ENCODE measurements at regions not wholly inside any gene's neighbourhood (a gene's known extent, or its start where the extent isn't known, plus 50 kb on each side); places are given as distances from the start of the nearest gene placed in this dataset.

DNA sequence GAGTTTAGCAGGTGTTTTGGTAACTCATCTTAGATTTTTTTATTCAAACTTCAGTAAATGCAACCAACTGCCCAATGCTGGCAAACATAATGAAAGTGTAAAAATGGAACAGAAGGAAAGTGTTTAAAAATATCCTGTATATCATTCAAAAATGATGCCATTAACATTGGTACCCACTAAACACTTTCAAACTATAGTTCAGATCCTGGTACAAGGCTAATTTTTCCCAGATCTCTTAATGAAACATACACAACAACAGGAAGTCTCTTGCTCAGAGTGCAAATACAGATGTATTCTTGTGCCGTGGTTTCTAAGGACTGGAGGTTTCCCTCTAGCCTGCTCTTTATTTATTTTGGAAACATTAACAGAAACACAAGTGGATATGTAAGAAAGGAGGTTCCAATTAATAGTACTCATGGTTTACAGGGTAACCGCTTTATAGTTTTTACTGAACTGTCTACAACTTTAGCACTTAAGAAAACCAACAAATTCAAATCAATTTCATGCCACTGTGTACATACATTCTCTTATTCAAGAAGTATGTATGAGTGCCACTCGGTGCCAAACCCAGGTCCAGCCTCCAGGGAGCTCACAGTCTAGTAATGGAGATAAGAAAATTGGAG is 176.0 kb upstream of the AKR1E2 start:
- Mint-ChIP-seq H3K27me3 (no peaks in the 10 kb centered on the region), H3K9me3 (no peaks in the 10 kb centered on the region), H3K27ac (peak overlapping the region in 1 of 3 donors; percentile 15), H3K4me3 (no peak overlapping the region), H3K36me3 (no peaks in the 10 kb centered on the region), H3K4me1 (peaks cover 16 to 25% (median 21%) of the 10 kb centered on the region in 4 donors)
- no peak overlapping the region for H3K4me3 ChIP-seq (ENCODE audit: low read depth, low read length)
- no peaks in the 10 kb centered on the region for H3K9me3 ChIP-seq (ENCODE audit: control insufficient read depth in 2 of 2, low read length in 2 of 2)
- no peaks in the 10 kb centered on the region for H3K36me3 ChIP-seq (ENCODE audit: control insufficient read depth, insufficient read depth, low read length)
- ATAC-seq (ENCODE audit: low read depth in 2 of 2) (no peak), DNase-seq (no peak)
- no peak overlapping the region for H3K27ac ChIP-seq (ENCODE audit: insufficient read depth, low read length, poor library complexity, severe bottlenecking)
- no peaks in the 10 kb centered on the region for H3K4me1 ChIP-seq (ENCODE audit: control insufficient read depth, insufficient read depth, low read length, poor library complexity, severe bottlenecking)
- H3K27me3 ChIP-seq (ENCODE audit: control insufficient read depth, insufficient read depth, low read length), result no peaks in the 10 kb centered on the region

DNA sequence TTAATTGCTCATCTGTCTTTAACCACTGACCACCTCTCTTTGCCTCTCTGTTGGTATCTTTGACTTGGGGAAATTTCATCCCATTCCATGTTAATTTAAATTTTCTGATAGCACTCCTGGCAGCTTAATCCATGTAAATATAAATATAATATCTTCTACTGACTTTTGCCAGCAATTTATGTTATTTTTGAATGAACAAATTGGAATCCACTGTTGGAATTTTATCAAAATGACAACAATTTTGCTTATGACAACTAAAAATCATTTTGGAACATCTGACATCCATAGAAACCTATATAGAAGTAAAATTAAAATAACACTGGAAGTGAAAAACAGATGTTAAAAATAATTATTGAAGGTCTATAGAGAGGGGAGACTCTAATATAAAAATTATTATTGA is 176.5 kb upstream of the AKR1E2 start:
- H3K9me3 ChIP-seq (ENCODE audit: control insufficient read depth in 2 of 2, low read length in 2 of 2), result no peaks in the 10 kb centered on the region
- ATAC-seq (ENCODE audit: low read depth in 2 of 2), result no peak
- H3K4me3 ChIP-seq (ENCODE audit: low read depth, low read length), result no peak overlapping the region
- H3K36me3 ChIP-seq (ENCODE audit: control insufficient read depth, insufficient read depth, low read length), result no peaks in the 10 kb centered on the region
- no peak overlapping the region for H3K27ac ChIP-seq (ENCODE audit: insufficient read depth, low read length, poor library complexity, severe bottlenecking)
- no peaks in the 10 kb centered on the region for H3K27me3 Mint-ChIP-seq
- H3K4me3 Mint-ChIP-seq, result no peak overlapping the region
- H3K9me3 Mint-ChIP-seq, result no peaks in the 10 kb centered on the region
- no peak for DNase-seq
- H3K36me3 Mint-ChIP-seq, result no peaks in the 10 kb centered on the region
- peaks cover 16 to 25% (median 21%) of the 10 kb centered on the region in 4 donors for H3K4me1 Mint-ChIP-seq
- H3K4me1 ChIP-seq (ENCODE audit: control insufficient read depth, insufficient read depth, low read length, poor library complexity, severe bottlenecking), result no peaks in the 10 kb centered on the region
- no peaks in the 10 kb centered on the region for H3K27me3 ChIP-seq (ENCODE audit: control insufficient read depth, insufficient read depth, low read length)
- H3K27ac Mint-ChIP-seq, result no peak overlapping the region

DNA sequence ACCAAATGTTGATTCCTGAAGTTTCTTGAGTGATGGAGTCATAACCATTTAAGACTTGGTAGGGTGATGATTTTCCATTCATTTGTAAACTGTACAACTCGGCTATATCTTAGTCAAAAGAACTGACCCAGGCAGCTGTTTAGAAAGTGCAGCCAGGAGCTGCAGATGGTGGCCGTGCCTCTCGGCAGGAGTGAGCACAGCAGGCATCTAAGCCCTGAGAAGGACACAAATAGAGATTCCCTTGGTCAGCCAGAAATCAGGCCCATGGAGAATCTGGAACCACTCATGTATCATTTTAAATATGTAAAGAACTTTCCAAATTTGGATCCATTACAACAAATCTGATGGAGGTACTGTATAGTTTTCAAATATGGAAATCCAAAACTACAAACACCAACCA is 177.0 kb upstream of the AKR1E2 start:
- DNase-seq (no peak), ATAC-seq (ENCODE audit: low read depth in 2 of 2) (no peak)
- Mint-ChIP-seq H3K4me3 (no peak overlapping the region), H3K36me3 (no peaks in the 10 kb centered on the region), H3K27me3 (no peaks in the 10 kb centered on the region), H3K4me1 (peaks cover 16 to 25% (median 21%) of the 10 kb centered on the region in 4 donors), H3K27ac (no peak overlapping the region), H3K9me3 (no peaks in the 10 kb centered on the region)
- Histone ChIP-seq H3K36me3 (ENCODE audit: control insufficient read depth, insufficient read depth, low read length) (no peaks in the 10 kb centered on the region), H3K4me1 (ENCODE audit: control insufficient read depth, insufficient read depth, low read length, poor library complexity, severe bottlenecking) (no peaks in the 10 kb centered on the region), H3K27ac (ENCODE audit: insufficient read depth, low read length, poor library complexity, severe bottlenecking) (no peak overlapping the region), H3K27me3 (ENCODE audit: control insufficient read depth, insufficient read depth, low read length) (no peaks in the 10 kb centered on the region), H3K9me3 (ENCODE audit: control insufficient read depth in 2 of 2, low read length in 2 of 2) (no peaks in the 10 kb centered on the region), H3K4me3 (ENCODE audit: low read depth, low read length) (no peak overlapping the region)

DNA sequence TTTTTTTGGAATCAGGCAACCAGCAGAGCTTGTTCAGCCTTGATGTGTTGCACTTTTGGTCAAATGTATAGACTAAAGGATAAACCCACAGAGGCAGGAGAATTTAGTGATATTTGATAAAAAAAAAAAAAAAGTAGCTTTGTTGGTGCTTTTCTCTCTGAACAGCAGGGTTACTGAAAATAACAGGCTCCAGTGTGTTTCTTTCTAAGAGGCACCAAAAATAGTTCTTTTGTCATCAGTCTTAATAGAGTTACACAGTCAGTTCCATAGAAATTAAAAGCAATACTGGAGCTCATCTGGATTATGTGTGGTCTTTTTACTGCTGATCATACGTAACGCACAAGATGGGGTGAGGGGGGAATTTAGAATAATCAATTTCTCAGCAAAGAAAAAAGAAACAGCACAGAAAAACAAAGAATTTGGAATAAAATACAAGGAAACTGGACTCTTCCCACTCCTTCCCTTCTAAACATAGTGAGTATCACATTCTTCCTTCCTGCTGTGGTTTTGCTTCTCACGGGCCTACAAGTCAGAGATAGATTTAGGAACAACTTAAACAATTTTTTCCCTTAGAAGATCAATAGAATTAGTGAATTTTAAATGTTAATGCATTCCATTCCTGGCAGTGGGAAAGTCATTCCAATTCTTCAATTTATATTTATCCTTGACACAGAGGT is 178.8 kb upstream of the AKR1E2 start:
- DNase-seq, result no peak
- H3K36me3 Mint-ChIP-seq, result no peaks in the 10 kb centered on the region
- Histone ChIP-seq H3K9me3 (ENCODE audit: control insufficient read depth in 2 of 2, low read length in 2 of 2) (no peaks in the 10 kb centered on the region), H3K36me3 (ENCODE audit: control insufficient read depth, insufficient read depth, low read length) (no peaks in the 10 kb centered on the region), H3K4me3 (ENCODE audit: low read depth, low read length) (no peak overlapping the region), H3K27ac (ENCODE audit: insufficient read depth, low read length, poor library complexity, severe bottlenecking) (no peak overlapping the region), H3K27me3 (ENCODE audit: control insufficient read depth, insufficient read depth, low read length) (no peaks in the 10 kb centered on the region), H3K4me1 (ENCODE audit: control insufficient read depth, insufficient read depth, low read length, poor library complexity, severe bottlenecking) (no peaks in the 10 kb centered on the region)
- no peaks in the 10 kb centered on the region for H3K9me3 Mint-ChIP-seq
- H3K4me1 Mint-ChIP-seq, result peaks cover 12 to 21% (median 17%) of the 10 kb centered on the region in 4 donors
- no peak overlapping the region for H3K4me3 Mint-ChIP-seq
- H3K27me3 Mint-ChIP-seq, result no peaks in the 10 kb centered on the region
- H3K27ac Mint-ChIP-seq, result no peak overlapping the region
- no peak for ATAC-seq (ENCODE audit: low read depth in 2 of 2)

DNA sequence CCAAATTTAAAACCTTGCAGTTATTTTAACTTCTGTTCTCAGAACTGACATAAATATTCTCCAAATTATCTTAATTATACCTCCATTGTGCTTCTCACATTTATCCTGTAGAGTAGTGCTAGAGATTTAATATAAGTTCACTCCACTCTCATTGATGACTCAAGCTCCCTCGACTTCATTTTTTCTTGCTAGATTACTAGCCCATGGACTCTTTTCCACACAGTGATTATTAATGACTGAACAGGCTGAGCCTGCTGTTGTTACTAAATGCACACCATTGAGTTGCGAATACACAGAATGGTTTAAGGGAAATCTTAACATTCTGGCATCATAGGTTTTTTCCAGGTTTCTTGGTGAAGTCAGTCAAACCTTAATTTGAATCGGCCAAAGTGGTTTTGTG is 179.5 kb upstream of the AKR1E2 start:
- Mint-ChIP-seq H3K27me3 (no peaks in the 10 kb centered on the region), H3K9me3 (no peaks in the 10 kb centered on the region), H3K4me1 (peaks cover 6 to 14% (median 12%) of the 10 kb centered on the region in 4 donors), H3K27ac (no peak overlapping the region), H3K36me3 (no peaks in the 10 kb centered on the region), H3K4me3 (no peak overlapping the region)
- Histone ChIP-seq H3K4me3 (ENCODE audit: low read depth, low read length) (no peak overlapping the region), H3K27me3 (ENCODE audit: control insufficient read depth, insufficient read depth, low read length) (no peaks in the 10 kb centered on the region), H3K27ac (ENCODE audit: insufficient read depth, low read length, poor library complexity, severe bottlenecking) (no peak overlapping the region), H3K36me3 (ENCODE audit: control insufficient read depth, insufficient read depth, low read length) (no peaks in the 10 kb centered on the region), H3K4me1 (ENCODE audit: control insufficient read depth, insufficient read depth, low read length, poor library complexity, severe bottlenecking) (no peaks in the 10 kb centered on the region), H3K9me3 (ENCODE audit: control insufficient read depth in 2 of 2, low read length in 2 of 2) (no peaks in the 10 kb centered on the region)
- ATAC-seq (ENCODE audit: low read depth in 2 of 2), result no peak
- no peak for DNase-seq

DNA sequence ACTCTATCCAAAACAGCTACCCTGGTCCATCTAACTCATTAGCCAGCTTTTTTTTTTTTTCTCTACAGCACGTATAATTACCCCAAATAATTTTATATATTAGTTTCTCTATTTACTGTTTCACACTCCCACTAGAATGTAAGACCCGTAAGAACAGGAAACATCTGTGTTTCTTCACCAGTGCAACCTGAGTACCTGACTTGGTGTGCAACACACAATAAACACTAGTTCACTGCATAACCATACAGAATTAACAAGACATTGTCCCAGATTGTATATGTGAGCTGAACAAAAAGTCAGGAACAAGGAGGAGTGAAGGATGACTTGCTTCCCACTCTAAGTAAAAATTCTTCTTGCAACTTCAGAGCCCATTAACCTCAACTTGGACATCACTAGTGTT is 180.2 kb upstream of the AKR1E2 start:
- no peak overlapping the region for H3K27ac ChIP-seq (ENCODE audit: insufficient read depth, low read length, poor library complexity, severe bottlenecking)
- Mint-ChIP-seq H3K9me3 (no peaks in the 10 kb centered on the region), H3K27ac (no peak overlapping the region), H3K27me3 (no peaks in the 10 kb centered on the region), H3K4me1 (peaks cover 3 to 8% (median 7%) of the 10 kb centered on the region in 4 donors), H3K4me3 (no peak overlapping the region), H3K36me3 (no peaks in the 10 kb centered on the region)
- no peak overlapping the region for H3K4me3 ChIP-seq (ENCODE audit: low read depth, low read length)
- no peak for DNase-seq
- H3K9me3 ChIP-seq (ENCODE audit: control insufficient read depth in 2 of 2, low read length in 2 of 2), result no peaks in the 10 kb centered on the region
- H3K36me3 ChIP-seq (ENCODE audit: control insufficient read depth, insufficient read depth, low read length), result no peaks in the 10 kb centered on the region
- H3K27me3 ChIP-seq (ENCODE audit: control insufficient read depth, insufficient read depth, low read length), result no peaks in the 10 kb centered on the region
- no peaks in the 10 kb centered on the region for H3K4me1 ChIP-seq (ENCODE audit: control insufficient read depth, insufficient read depth, low read length, poor library complexity, severe bottlenecking)
- no peak for ATAC-seq (ENCODE audit: low read depth in 2 of 2)

DNA sequence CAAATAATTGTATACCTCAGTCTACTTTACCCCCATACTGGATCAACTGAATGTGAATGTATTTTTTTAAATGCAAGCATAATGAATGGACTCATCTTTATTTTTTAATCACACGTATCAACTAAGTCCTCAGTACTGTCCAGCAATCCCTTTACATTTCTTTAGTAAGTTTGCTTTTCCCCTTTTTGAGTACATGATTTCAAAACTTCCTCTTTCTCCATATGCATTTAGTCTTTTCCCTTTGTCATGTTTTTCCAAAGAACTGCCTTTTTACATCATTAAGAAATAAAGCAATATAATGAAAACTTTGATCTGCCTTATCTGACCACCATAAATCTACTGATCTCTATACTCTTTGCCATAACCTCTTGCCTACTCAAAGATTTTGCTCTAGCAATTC is 182.5 kb upstream of the AKR1E2 start:
- Mint-ChIP-seq H3K27ac (no peak overlapping the region), H3K9me3 (no peaks in the 10 kb centered on the region), H3K27me3 (no peaks in the 10 kb centered on the region), H3K4me1 (no peaks in the 10 kb centered on the region), H3K36me3 (no peaks in the 10 kb centered on the region), H3K4me3 (no peak overlapping the region)
- no peak for DNase-seq
- Histone ChIP-seq H3K4me3 (ENCODE audit: low read depth, low read length) (no peak overlapping the region), H3K4me1 (ENCODE audit: control insufficient read depth, insufficient read depth, low read length, poor library complexity, severe bottlenecking) (no peaks in the 10 kb centered on the region), H3K9me3 (ENCODE audit: control insufficient read depth in 2 of 2, low read length in 2 of 2) (no peaks in the 10 kb centered on the region), H3K27ac (ENCODE audit: insufficient read depth, low read length, poor library complexity, severe bottlenecking) (no peak overlapping the region), H3K27me3 (ENCODE audit: control insufficient read depth, insufficient read depth, low read length) (no peaks in the 10 kb centered on the region), H3K36me3 (ENCODE audit: control insufficient read depth, insufficient read depth, low read length) (no peaks in the 10 kb centered on the region)
- ATAC-seq (ENCODE audit: low read depth in 2 of 2), result no peak

DNA sequence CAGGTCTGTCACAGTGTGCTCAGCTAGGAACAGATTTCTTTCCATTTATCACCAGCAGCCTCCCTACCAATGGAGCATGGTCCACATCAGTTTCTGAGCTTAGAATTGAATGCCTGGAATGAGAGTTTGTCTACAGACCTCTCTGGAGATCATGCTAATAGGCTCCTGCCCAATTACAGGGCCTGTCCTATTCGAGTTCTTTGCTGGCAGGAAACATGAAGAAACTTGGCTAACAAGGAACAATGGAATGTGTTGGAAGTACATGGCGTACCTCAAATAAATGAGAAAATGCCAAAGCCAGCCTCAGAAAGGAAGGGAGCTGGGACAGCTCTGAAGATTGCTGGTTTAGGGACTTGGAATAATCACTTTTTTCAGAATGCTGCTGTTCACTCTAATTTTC is 186.0 kb upstream of the AKR1E2 start:
- Histone ChIP-seq H3K4me1 (ENCODE audit: control insufficient read depth, insufficient read depth, low read length, poor library complexity, severe bottlenecking) (no peaks in the 10 kb centered on the region), H3K4me3 (ENCODE audit: low read depth, low read length) (no peak overlapping the region), H3K36me3 (ENCODE audit: control insufficient read depth, insufficient read depth, low read length) (no peaks in the 10 kb centered on the region), H3K27me3 (ENCODE audit: control insufficient read depth, insufficient read depth, low read length) (no peaks in the 10 kb centered on the region), H3K27ac (ENCODE audit: insufficient read depth, low read length, poor library complexity, severe bottlenecking) (no peak overlapping the region), H3K9me3 (ENCODE audit: control insufficient read depth in 2 of 2, low read length in 2 of 2) (no peaks in the 10 kb centered on the region)
- H3K27me3 Mint-ChIP-seq, result no peaks in the 10 kb centered on the region
- no peak for ATAC-seq (ENCODE audit: low read depth in 2 of 2)
- no peaks in the 10 kb centered on the region for H3K36me3 Mint-ChIP-seq
- H3K27ac Mint-ChIP-seq, result no peak overlapping the region
- H3K9me3 Mint-ChIP-seq, result no peaks in the 10 kb centered on the region
- DNase-seq, result no peak
- H3K4me3 Mint-ChIP-seq, result no peak overlapping the region
- H3K4me1 Mint-ChIP-seq, result peaks cover 0 to 8% (median 3%) of the 10 kb centered on the region in 4 donors

Measured in CD4-positive, CD25-positive, alpha-beta regulatory T cell (primary cell).